ENCODE measurements at regions not wholly inside any gene's neighbourhood (a gene's known extent, or its start where the extent isn't known, plus 50 kb on each side); places are given as distances from the start of the nearest gene placed in this dataset.

GRCh38 chr14:101078892-101079221 is 175.3 kb upstream of the RTL1 start:
- no peaks in the 10 kb centered on the region for H3F3A ChIP-seq (ENCODE audit: insufficient read depth)
- no peaks in the 10 kb centered on the region for H3K9me3 ChIP-seq (ENCODE audit: insufficient read depth, low read length)
- H3K27ac ChIP-seq (ENCODE audit: low read depth, low read length): no peak overlapping the region
- H3K36me3 ChIP-seq (ENCODE audit: low read length): no peaks in the 10 kb centered on the region
- H2AFZ ChIP-seq (ENCODE audit: low read depth, low read length, severe bottlenecking): no peak overlapping the region
- H3K4me3 ChIP-seq (ENCODE audit: insufficient read depth, low read length, poor library complexity, severe bottlenecking): no peak overlapping the region
- no peaks in the 10 kb centered on the region for H3K27me3 ChIP-seq (ENCODE audit: low read length)
- no peaks in the 10 kb centered on the region for H3K79me2 ChIP-seq (ENCODE audit: insufficient read depth, low read length)
- no peak for TF ChIP-seq CTCF (IDR thresholded peaks at IDR 0.05; ENCODE audit: insufficient read depth, low read length, poor library complexity, severe bottlenecking)
- TF ChIP-seq EZH2phosphoT487 (conservative IDR thresholded peaks at IDR 0.05; ENCODE audit: low read length): no peak
- no peaks in the 10 kb centered on the region for H4K20me1 ChIP-seq (ENCODE audit: low read depth, low read length)
- H3K9me2 ChIP-seq (replicated peaks; ENCODE audit: insufficient read depth, low read length): no peaks in the 10 kb centered on the region
- no peak overlapping the region for H3K9ac ChIP-seq (ENCODE audit: low read length)
- H3K4me2 ChIP-seq (ENCODE audit: low read depth, low read length, poor library complexity, severe bottlenecking): no peak overlapping the region

GRCh38 chr14:101080922-101081593 is 177.5 kb upstream of the RTL1 start:
- H3K4me2 ChIP-seq (ENCODE audit: low read depth, low read length, poor library complexity, severe bottlenecking): no peak overlapping the region
- no peaks in the 10 kb centered on the region for H3K27me3 ChIP-seq (ENCODE audit: low read length)
- H3K36me3 ChIP-seq (ENCODE audit: low read length): no peaks in the 10 kb centered on the region
- no peak overlapping the region for H3K9ac ChIP-seq (ENCODE audit: low read length)
- H3K4me3 ChIP-seq (ENCODE audit: insufficient read depth, low read length, poor library complexity, severe bottlenecking): no peak overlapping the region
- no peaks in the 10 kb centered on the region for H3F3A ChIP-seq (ENCODE audit: insufficient read depth)
- no peak overlapping the region for H2AFZ ChIP-seq (ENCODE audit: low read depth, low read length, severe bottlenecking)
- no peaks in the 10 kb centered on the region for H3K9me2 ChIP-seq (replicated peaks; ENCODE audit: insufficient read depth, low read length)
- no peaks in the 10 kb centered on the region for H3K79me2 ChIP-seq (ENCODE audit: insufficient read depth, low read length)
- H3K9me3 ChIP-seq (ENCODE audit: insufficient read depth, low read length): no peaks in the 10 kb centered on the region
- H3K27ac ChIP-seq (ENCODE audit: low read depth, low read length): no peak overlapping the region
- TF ChIP-seq CTCF (IDR thresholded peaks at IDR 0.05; ENCODE audit: insufficient read depth, low read length, poor library complexity, severe bottlenecking) (no peak), EZH2phosphoT487 (conservative IDR thresholded peaks at IDR 0.05; ENCODE audit: low read length) (no peak)
- no peaks in the 10 kb centered on the region for H4K20me1 ChIP-seq (ENCODE audit: low read depth, low read length)

- no peak overlapping the region for H3K27ac ChIP-seq (ENCODE audit: low read depth, low read length)
- no peak overlapping the region for H3K4me3 ChIP-seq (ENCODE audit: insufficient read depth, low read length, poor library complexity, severe bottlenecking)
- H3K9me3 ChIP-seq (ENCODE audit: insufficient read depth, low read length): no peaks in the 10 kb centered on the region
- TF ChIP-seq EZH2phosphoT487 (conservative IDR thresholded peaks at IDR 0.05; ENCODE audit: low read length): no peak
- TF ChIP-seq CTCF (IDR thresholded peaks at IDR 0.05; ENCODE audit: insufficient read depth, low read length, poor library complexity, severe bottlenecking): no peak
- H3K36me3 ChIP-seq (ENCODE audit: low read length): no peaks in the 10 kb centered on the region
- no peaks in the 10 kb centered on the region for H3F3A ChIP-seq (ENCODE audit: insufficient read depth)
- no peaks in the 10 kb centered on the region for H3K79me2 ChIP-seq (ENCODE audit: insufficient read depth, low read length)
- H3K9me2 ChIP-seq (replicated peaks; ENCODE audit: insufficient read depth, low read length): no peaks in the 10 kb centered on the region
- no peaks in the 10 kb centered on the region for H4K20me1 ChIP-seq (ENCODE audit: low read depth, low read length)
- no peak overlapping the region for H3K4me2 ChIP-seq (ENCODE audit: low read depth, low read length, poor library complexity, severe bottlenecking)
- no peaks in the 10 kb centered on the region for H3K27me3 ChIP-seq (ENCODE audit: low read length)
- H3K9ac ChIP-seq (ENCODE audit: low read length): no peak overlapping the region
- no peak overlapping the region for H2AFZ ChIP-seq (ENCODE audit: low read depth, low read length, severe bottlenecking)
These were observed 178.5 kb upstream of the RTL1 start for GRCh38 chr14:101082036-101082435.
